GM21825 (cell line): ENCODE measurements at regions not wholly inside any gene's neighbourhood (a gene's known extent, or its start where the extent isn't known, plus 50 kb on each side); places are given as distances from the start of the nearest gene placed in this dataset.
"Not testable (repeated sequence)": the region's sequence is repeated elsewhere in the genome, so short reads cannot be mapped to it uniquely, and the experiment has no call there.

Experiments used
- ATAC-seq: cut with Tn5 transposase; IDR thresholded peaks from one replicate; pipeline ENCODE4 v1.9.1; 2021; ENCODE audit warnings: mild to moderate bottlenecking, moderate library complexity; ENCODE audit not compliant: unreplicated experiment

GRCh38 chr10:130345728-130346127 lies 209.5 kb downstream of the GLRX3 start:
- ATAC-seq = no peak

GRCh38 chr10:130350996-130351395 lies 214.8 kb downstream of the GLRX3 start:
- no peak for ATAC-seq

- ATAC-seq = no peak
These were observed 215.5 kb downstream of the GLRX3 start for GRCh38 chr10:130351466-130352290.

- ATAC-seq = no peak
These were observed 216.1 kb downstream of the GLRX3 start for GRCh38 chr10:130352291-130352645.

GRCh38 chr10:130353928-130354572 lies 217.9 kb downstream of the GLRX3 start:
- no peak for ATAC-seq

- ATAC-seq = no peak
These were observed 218.4 kb downstream of the GLRX3 start for GRCh38 chr10:130354573-130354954.

- ATAC-seq = no peak
These were observed 219.0 kb downstream of the GLRX3 start for GRCh38 chr10:130354976-130355795.

GRCh38 chr10:130356429-130356828 lies 220.2 kb downstream of the GLRX3 start:
- ATAC-seq = not testable (repeated sequence)

GRCh38 chr10:130357226-130357625 lies 221.0 kb downstream of the GLRX3 start:
- ATAC-seq = no peak

GRCh38 chr10:130357951-130358350 lies 221.8 kb downstream of the GLRX3 start:
- ATAC-seq = no peak

GRCh38 chr10:130358981-130359650 lies 222.9 kb downstream of the GLRX3 start:
- no peak for ATAC-seq

- no peak for ATAC-seq
These were observed 223.5 kb downstream of the GLRX3 start for GRCh38 chr10:130359711-130360110.

GRCh38 chr10:130360826-130361311 lies 224.7 kb downstream of the GLRX3 start:
- no peak for ATAC-seq

- no peak for ATAC-seq
These were observed 225.3 kb downstream of the GLRX3 start for GRCh38 chr10:130361351-130362105.

- no peak for ATAC-seq
These were observed 226.1 kb downstream of the GLRX3 start for GRCh38 chr10:130362308-130362761.

GRCh38 chr10:130363051-130363450 lies 226.9 kb downstream of the GLRX3 start:
- ATAC-seq = no peak

GRCh38 chr10:130363899-130364445 lies 227.8 kb downstream of the GLRX3 start:
- no peak for ATAC-seq

GRCh38 chr10:130364631-130365411 lies 228.6 kb downstream of the GLRX3 start:
- no peak for ATAC-seq
